H9 (cell line): ENCODE measurements at regions not wholly inside any gene's neighbourhood (a gene's known extent, or its start where the extent isn't known, plus 50 kb on each side); places are given as distances from the start of the nearest gene placed in this dataset.

Experiments used
- DNase-seq: peaks from one replicate; pipeline ENCODE4 v3.0.0-alpha.2; 2017
- H2AFZ ChIP-seq: one replicate; pipeline ENCODE4 v1.6.1; 2013; ENCODE audit warnings: mild to moderate bottlenecking, low read length, control low read depth, moderate library complexity
- H2AK5ac ChIP-seq: 2 replicates; pipeline ENCODE4 v1.6.1; 2013; ENCODE audit warnings: low read length, control low read depth, mixed read lengths; ENCODE audit not compliant: insufficient read length
- H2BK120ac ChIP-seq: one replicate; pipeline ENCODE4 v1.6.1; 2013; ENCODE audit warnings: low read depth, mild to moderate bottlenecking, low read length, control low read depth, inconsistent platforms; ENCODE audit not compliant: poor library complexity, severe bottlenecking
- H2BK12ac ChIP-seq: 2 replicates; pipeline ENCODE4 v1.6.1; 2013; ENCODE audit warnings: low read length, control low read depth, mixed read lengths, low read depth; ENCODE audit not compliant: insufficient read length
- H2BK15ac ChIP-seq: 2 replicates; pipeline ENCODE4 v1.6.1; 2013; ENCODE audit warnings: low read depth, low read length, control low read depth
- H2BK20ac ChIP-seq: one replicate; pipeline ENCODE4 v1.6.1; 2013; ENCODE audit warnings: low read depth, mild to moderate bottlenecking, low read length, control low read depth, inconsistent platforms; ENCODE audit not compliant: poor library complexity, severe bottlenecking
- H2BK5ac ChIP-seq: 2 replicates; pipeline ENCODE4 v1.6.1; 2013; ENCODE audit warnings: low read length, control low read depth, mixed read lengths; ENCODE audit not compliant: insufficient read length
- H3K14ac ChIP-seq: 2 replicates; pipeline ENCODE4 v1.6.1; 2013; ENCODE audit warnings: low read length, control low read depth; ENCODE audit not compliant: insufficient read depth
- H3K18ac ChIP-seq: 2 replicates; pipeline ENCODE4 v1.6.1; 2013; ENCODE audit warnings: low read depth, mild to moderate bottlenecking, mixed read lengths, low read length, control low read depth; ENCODE audit not compliant: insufficient read length
- H3K23ac ChIP-seq: 2 replicates; pipeline ENCODE4 v1.6.1; 2013; ENCODE audit warnings: low read length, control low read depth, mixed read lengths, low read depth; ENCODE audit not compliant: insufficient read length
- H3K23me2 ChIP-seq: 2 replicates; pipeline ENCODE4 v1.6.1; 2013; ENCODE audit warnings: low read depth, mild to moderate bottlenecking, mixed read lengths, low read length, control low read depth; ENCODE audit not compliant: insufficient read length, poor library complexity, severe bottlenecking
- H3K27ac ChIP-seq: 2 replicates; pipeline ENCODE4 v1.5.1; 2013; ENCODE audit warnings: low read length, control low read depth, mixed read lengths, low read depth; ENCODE audit not compliant: insufficient read length
- H3K27me3 ChIP-seq: 2 replicates; pipeline ENCODE4 v1.6.1; 2013; ENCODE audit warnings: low read length, control low read depth, inconsistent platforms; ENCODE audit not compliant: insufficient read depth
- H3K4ac ChIP-seq: 2 replicates; pipeline ENCODE4 v1.6.1; 2013; ENCODE audit warnings: low read depth, mild to moderate bottlenecking, control low read depth, inconsistent platforms, low read length, moderate library complexity
- H3K4me1 ChIP-seq: 2 replicates; pipeline ENCODE4 v1.6.1; 2013; ENCODE audit warnings: low read length, control low read depth, inconsistent platforms; ENCODE audit not compliant: insufficient read depth
- H3K4me2 ChIP-seq: 2 replicates; pipeline ENCODE4 v1.6.1; 2013; ENCODE audit warnings: low read length, control low read depth, mixed read lengths; ENCODE audit not compliant: insufficient read length, insufficient read depth
- H3K56ac ChIP-seq: 2 replicates; pipeline ENCODE4 v1.6.1; 2013; ENCODE audit warnings: low read depth, mild to moderate bottlenecking, mixed read lengths, low read length, control low read depth; ENCODE audit not compliant: insufficient read length
- H3K79me1 ChIP-seq: 2 replicates; pipeline ENCODE4 v1.6.1; 2013; ENCODE audit warnings: low read depth, mild to moderate bottlenecking, moderate library complexity, low read length, control low read depth, inconsistent platforms; ENCODE audit not compliant: insufficient read depth, poor library complexity, severe bottlenecking
- H3K79me2 ChIP-seq: 2 replicates; pipeline ENCODE4 v1.6.1; 2013; ENCODE audit warnings: low read length, control low read depth, inconsistent platforms; ENCODE audit not compliant: insufficient read depth
- H3K9ac ChIP-seq: 2 replicates; pipeline ENCODE4 v1.6.1; 2013; ENCODE audit warnings: low read length, control low read depth, mixed read lengths; ENCODE audit not compliant: insufficient read length; ENCODE audit errors: extremely low read depth
- H3K9me3 ChIP-seq: one replicate; pipeline ENCODE4 v1.6.1; 2013; ENCODE audit warnings: low read depth, low read length, inconsistent platforms; ENCODE audit not compliant: control insufficient read depth
- H3T11ph ChIP-seq: one replicate; pipeline ENCODE4 v1.6.1; 2013; ENCODE audit warnings: mild to moderate bottlenecking, low read length, control low read depth, inconsistent platforms
- H4K20me1 ChIP-seq: one replicate; pipeline ENCODE4 v1.6.1; 2013; ENCODE audit not compliant: control insufficient read depth, insufficient read length, insufficient read depth
- H4K5ac ChIP-seq: 2 replicates; pipeline ENCODE4 v1.6.1; 2013; ENCODE audit warnings: low read depth, mild to moderate bottlenecking, mixed read lengths, low read length, control low read depth; ENCODE audit not compliant: insufficient read length
- H4K8ac ChIP-seq: replicated peaks from 2 replicates; pipeline ENCODE4 v1.6.1; 2013; ENCODE audit warnings: low read length, control low read depth, mixed read lengths, low read depth; ENCODE audit not compliant: insufficient read length
- H4K91ac ChIP-seq: 2 replicates; pipeline ENCODE4 v1.6.1; 2013; ENCODE audit warnings: low read depth, mild to moderate bottlenecking, moderate library complexity, mixed read lengths, low read length, control low read depth; ENCODE audit not compliant: insufficient read length
- H3K27ac Mint-ChIP-seq, 3 experiments: 2 replicates in 2 of 3; 3 replicates in 1 of 3; pipeline ENCODE4 v1.8.0; 2020 to 2021; ENCODE audit warnings: mixed read lengths in 3 of 3, mild to moderate bottlenecking in 1 of 3, moderate library complexity in 1 of 3
- H3K27me3 Mint-ChIP-seq: 2 replicates; pipeline ENCODE4 v1.8.0; 2021; ENCODE audit warnings: low read depth, mild to moderate bottlenecking, moderate library complexity, mixed read lengths
- H3K36me3 Mint-ChIP-seq, 3 experiments: 2 replicates in 2 of 3; 3 replicates in 1 of 3; pipeline ENCODE4 v1.8.0; 2020 to 2021; ENCODE audit warnings: low read depth in 3 of 3, mixed read lengths in 3 of 3; ENCODE audit not compliant: insufficient read depth in 1 of 3
- H3K4me1 Mint-ChIP-seq, 2 experiments: 2 replicates each; pipeline ENCODE4 v1.8.0; 2020; ENCODE audit warnings: mixed read lengths in 2 of 2
- H3K4me3 Mint-ChIP-seq, 2 experiments: 2 replicates in 1 of 2; 3 replicates in 1 of 2; pipeline ENCODE4 v1.8.0; 2020 to 2021; ENCODE audit warnings: mild to moderate bottlenecking in 2 of 2, mixed read lengths in 2 of 2, moderate library complexity in 1 of 2
- H3K9me3 Mint-ChIP-seq, 2 experiments: 2 replicates in 1 of 2; 3 replicates in 1 of 2; pipeline ENCODE4 v1.8.0; 2020; ENCODE audit warnings: mild to moderate bottlenecking in 2 of 2, mixed read lengths in 2 of 2, moderate library complexity in 1 of 2
- TF ChIP-seq, protein P1 (sequence below): fragments of 200-600 bp; sonication (generic); conservative IDR thresholded peaks from 3 replicates; pipeline ENCODE4 v1.8.0; 2021; ENCODE audit warnings: antibody characterized with exemption, mild to moderate bottlenecking

GRCh38 chr5:166982226-166982625 lies 1309.2 kb upstream of the WWC1 start:
- Mint-ChIP-seq H3K4me1 (peaks cover 40 to 41% of the 10 kb centered on the region in 2 experiments), H3K9me3 (no peaks in the 10 kb centered on the region), H3K27ac (0 out of 7 replicates have a peak overlapping the region, but pooled peaks of 1 of the 3 experiments have one; percentile 28), H3K36me3 (no peaks in the 10 kb centered on the region), H3K4me3 (no peak overlapping the region), H3K27me3 (peaks cover 21% of the 10 kb centered on the region)
- H2BK12ac ChIP-seq = no peak overlapping the region
- no peak overlapping the region for H4K91ac ChIP-seq
- H3K4ac ChIP-seq = no peak overlapping the region
- no peak overlapping the region for H2AK5ac ChIP-seq
- no peak overlapping the region for H2AFZ ChIP-seq
- H3K79me2 ChIP-seq = no peaks in the 10 kb centered on the region
- H3K4me2 ChIP-seq = no peak overlapping the region
- no peaks in the 10 kb centered on the region for H3K9me3 ChIP-seq
- no peak overlapping the region for H4K5ac ChIP-seq
- H3T11ph ChIP-seq = no peak overlapping the region
- H3K27me3 ChIP-seq = peaks cover 2% of the 10 kb centered on the region; the same call in 1 of the 2 replicates
- no peak overlapping the region for H2BK120ac ChIP-seq
- no peak overlapping the region for H3K23ac ChIP-seq
- H3K14ac ChIP-seq = no peak overlapping the region
- peaks cover 8% of the 10 kb centered on the region for H3K23me2 ChIP-seq
- H3K9ac ChIP-seq = no peak overlapping the region
- no peak overlapping the region for H4K8ac ChIP-seq
- TF ChIP-seq, protein P1, sequence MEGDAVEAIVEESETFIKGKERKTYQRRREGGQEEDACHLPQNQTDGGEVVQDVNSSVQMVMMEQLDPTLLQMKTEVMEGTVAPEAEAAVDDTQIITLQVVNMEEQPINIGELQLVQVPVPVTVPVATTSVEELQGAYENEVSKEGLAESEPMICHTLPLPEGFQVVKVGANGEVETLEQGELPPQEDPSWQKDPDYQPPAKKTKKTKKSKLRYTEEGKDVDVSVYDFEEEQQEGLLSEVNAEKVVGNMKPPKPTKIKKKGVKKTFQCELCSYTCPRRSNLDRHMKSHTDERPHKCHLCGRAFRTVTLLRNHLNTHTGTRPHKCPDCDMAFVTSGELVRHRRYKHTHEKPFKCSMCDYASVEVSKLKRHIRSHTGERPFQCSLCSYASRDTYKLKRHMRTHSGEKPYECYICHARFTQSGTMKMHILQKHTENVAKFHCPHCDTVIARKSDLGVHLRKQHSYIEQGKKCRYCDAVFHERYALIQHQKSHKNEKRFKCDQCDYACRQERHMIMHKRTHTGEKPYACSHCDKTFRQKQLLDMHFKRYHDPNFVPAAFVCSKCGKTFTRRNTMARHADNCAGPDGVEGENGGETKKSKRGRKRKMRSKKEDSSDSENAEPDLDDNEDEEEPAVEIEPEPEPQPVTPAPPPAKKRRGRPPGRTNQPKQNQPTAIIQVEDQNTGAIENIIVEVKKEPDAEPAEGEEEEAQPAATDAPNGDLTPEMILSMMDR = no peak
- H3K18ac ChIP-seq = no peak overlapping the region
- no peaks in the 10 kb centered on the region for H3K79me1 ChIP-seq
- H4K20me1 ChIP-seq = no peaks in the 10 kb centered on the region
- DNase-seq = no peak
- H3K27ac ChIP-seq = no peak overlapping the region
- H2BK5ac ChIP-seq = no peak overlapping the region
- H2BK15ac ChIP-seq = no peak overlapping the region
- no peaks in the 10 kb centered on the region for H3K4me1 ChIP-seq
- H2BK20ac ChIP-seq = no peak overlapping the region
- no peak overlapping the region for H3K56ac ChIP-seq
